ENCODE measurements at regions not wholly inside any gene's neighbourhood (a gene's known extent, or its start where the extent isn't known, plus 50 kb on each side); places are given as distances from the start of the nearest gene placed in this dataset.
"Not testable (repeated sequence)": the region's sequence is repeated elsewhere in the genome, so short reads cannot be mapped to it uniquely, and the experiment has no call there.

DNA sequence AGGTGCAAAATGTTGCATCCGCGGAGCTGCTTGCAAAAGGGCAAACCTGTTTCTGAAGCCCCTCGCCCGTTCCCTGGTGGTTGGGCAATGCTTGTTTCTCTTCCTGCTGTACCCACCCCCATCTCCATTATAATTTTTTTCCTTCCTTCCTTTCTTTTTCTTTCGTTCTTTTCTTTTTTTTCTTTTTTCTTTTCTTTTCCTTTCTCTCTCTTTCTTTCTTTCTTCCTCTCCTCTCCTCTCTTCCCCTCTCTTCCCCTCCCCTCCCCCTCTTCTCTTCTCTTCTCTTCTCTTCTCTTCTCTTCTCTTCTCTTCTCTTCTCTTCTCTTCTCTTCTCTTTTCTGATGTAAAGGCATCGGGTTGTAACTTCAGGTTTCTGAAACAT, 278.2 kb downstream of the GATA3 start:
- in situ Hi-C loops (cut with HindIII; ENCODE audit: low sequenced_read_pairs) = no loop called here

DNA sequence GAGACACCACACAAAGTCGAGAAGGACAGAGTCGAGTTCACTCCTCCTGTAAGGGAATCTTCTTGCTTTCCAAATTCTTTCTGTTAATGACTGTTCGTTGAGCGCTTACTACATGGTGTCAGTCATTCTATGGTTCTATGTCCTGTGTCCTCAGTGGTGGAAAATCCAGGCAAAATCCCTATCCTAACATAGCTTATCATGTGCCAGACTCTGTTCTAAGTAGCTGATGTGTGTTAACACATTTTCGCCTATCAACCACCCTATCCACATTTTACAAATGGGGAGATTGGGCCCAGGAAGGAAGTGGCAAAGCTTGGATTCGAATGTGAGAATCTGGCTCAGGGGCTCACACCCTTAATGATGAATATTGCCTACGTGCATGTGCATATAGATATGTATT, 280.1 kb downstream of the GATA3 start:
- in situ Hi-C loops (cut with HindIII; ENCODE audit: low sequenced_read_pairs) = no loop called here

DNA sequence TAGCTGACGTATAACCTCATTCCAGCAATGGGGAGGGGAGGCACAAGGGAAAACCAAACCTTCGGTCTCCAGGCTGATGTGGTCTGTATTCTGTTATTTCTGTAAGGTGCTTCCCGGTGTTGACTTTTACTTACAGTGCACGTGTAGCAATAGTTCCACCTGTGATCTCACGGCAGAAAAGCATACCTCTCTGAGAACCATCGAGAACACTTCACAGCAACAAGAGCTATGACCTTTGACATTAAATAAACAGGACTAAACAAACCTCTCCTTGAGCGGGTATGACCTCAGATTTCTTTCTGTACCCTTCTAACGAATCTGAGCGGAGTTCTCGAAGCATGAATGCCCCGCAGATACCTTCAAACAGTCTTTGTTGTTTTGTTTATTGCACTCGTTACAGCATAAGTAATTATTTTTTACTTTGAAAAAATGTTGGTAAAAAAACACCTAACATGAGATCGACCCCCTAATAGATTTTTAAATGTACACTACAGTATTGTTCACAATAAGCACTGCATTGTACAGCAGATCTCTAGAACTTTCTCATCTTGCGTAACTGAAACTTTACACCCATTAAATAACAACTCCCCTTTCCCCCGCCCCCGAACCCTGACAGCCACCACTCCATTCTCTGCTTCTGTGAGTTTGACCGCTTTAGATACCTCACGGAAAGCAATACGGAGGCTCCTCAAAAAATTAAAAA, 282.3 kb downstream of the GATA3 start:
- in situ Hi-C loops (cut with HindIII; ENCODE audit: low sequenced_read_pairs) = no loop called here

- in situ Hi-C loops (cut with HindIII; ENCODE audit: low sequenced_read_pairs) = no loop called here
Observed at GRCh38 chr10:8337332-8337651, 282.8 kb downstream of the GATA3 start.

- in situ Hi-C loops (cut with HindIII; ENCODE audit: low sequenced_read_pairs) = no loop called here
Observed at GRCh38 chr10:8338177-8338766, 283.8 kb downstream of the GATA3 start.

DNA sequence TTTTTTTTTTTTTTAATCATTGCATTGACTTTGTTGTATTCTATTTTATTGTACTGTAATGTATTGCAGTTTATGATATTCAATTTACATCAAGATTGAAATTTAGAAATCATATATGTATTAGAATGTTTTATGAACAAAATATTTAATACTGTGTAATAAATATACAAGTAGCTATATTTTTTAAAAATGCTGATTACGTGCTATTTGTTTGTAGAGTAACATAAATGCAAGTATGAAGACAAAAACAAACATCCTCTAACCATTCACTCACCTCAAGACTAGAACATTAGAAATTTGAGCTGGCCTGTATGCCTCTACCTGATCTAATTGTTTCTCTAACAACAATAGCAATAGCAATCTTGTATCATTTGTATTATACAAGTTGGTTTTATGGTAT, 290.3 kb downstream of the GATA3 start:
- in situ Hi-C loops (cut with HindIII; ENCODE audit: low sequenced_read_pairs) = no loop called here

GRCh38 chr10:8346861-8347260, 292.4 kb downstream of the GATA3 start:
- in situ Hi-C loops (cut with HindIII; ENCODE audit: low sequenced_read_pairs) = no loop called here

DNA sequence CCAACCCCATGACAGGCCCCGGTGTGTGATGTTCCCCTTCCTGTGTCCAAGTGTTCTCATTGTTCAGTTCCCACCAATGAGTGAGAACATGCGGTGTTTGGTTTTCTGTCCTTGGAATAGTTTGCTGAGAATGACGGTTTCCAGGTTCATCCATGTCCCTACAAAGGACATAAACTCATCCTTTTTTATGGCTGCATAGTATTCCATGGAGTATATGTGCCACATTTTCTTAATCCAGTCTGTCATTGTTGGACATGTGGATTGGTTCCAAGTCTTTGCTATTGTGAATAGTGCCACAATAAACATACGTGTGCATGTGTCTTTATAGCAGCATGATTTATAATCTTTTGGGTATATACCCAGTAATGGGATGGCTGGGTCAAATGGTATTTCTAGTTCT, 293.1 kb downstream of the GATA3 start:
- in situ Hi-C loops (cut with HindIII; ENCODE audit: low sequenced_read_pairs) = not testable (repeated sequence)

DNA sequence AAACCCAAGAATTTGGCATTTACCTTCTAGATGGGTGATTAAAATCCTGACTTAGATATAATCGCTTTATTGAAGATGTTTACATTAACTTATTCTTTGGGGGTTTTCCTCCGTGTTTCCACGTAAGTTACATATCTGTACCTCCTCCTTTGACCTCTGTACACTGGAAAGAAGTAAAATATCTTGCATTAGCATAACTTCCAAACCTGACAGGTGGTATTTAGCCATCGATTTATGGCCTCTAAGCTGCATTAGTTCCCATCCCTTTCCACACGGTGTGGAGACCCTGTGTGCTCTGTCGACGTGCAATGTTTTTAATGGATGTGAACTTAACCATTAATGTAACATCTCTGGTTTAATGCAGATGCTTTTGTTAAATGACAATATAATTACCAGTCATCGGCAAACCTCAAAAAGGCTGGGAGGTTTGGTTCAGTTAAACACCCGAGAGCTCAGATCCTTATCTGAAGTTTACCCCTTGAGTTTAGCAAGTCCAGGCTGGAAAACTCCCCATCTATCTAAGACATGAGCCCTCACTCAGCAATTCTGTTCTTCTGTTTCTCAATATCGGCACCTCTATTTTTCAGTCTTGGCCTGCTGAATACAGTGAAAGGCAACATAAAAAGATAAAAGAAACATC, 295.2 kb downstream of the GATA3 start:
- in situ Hi-C loops (cut with HindIII; ENCODE audit: low sequenced_read_pairs) = no loop called here

GRCh38 chr10:8350250-8350967, 295.9 kb downstream of the GATA3 start:
- in situ Hi-C loops (cut with HindIII; ENCODE audit: low sequenced_read_pairs) = no loop called here

- in situ Hi-C loops (cut with HindIII; ENCODE audit: low sequenced_read_pairs) = no loop called here
Observed at GRCh38 chr10:8352171-8353075, 297.9 kb downstream of the GATA3 start.

GRCh38 chr10:8356283-8356682, 301.8 kb downstream of the GATA3 start:
- in situ Hi-C loops (cut with HindIII; ENCODE audit: low sequenced_read_pairs) = no loop called here

DNA sequence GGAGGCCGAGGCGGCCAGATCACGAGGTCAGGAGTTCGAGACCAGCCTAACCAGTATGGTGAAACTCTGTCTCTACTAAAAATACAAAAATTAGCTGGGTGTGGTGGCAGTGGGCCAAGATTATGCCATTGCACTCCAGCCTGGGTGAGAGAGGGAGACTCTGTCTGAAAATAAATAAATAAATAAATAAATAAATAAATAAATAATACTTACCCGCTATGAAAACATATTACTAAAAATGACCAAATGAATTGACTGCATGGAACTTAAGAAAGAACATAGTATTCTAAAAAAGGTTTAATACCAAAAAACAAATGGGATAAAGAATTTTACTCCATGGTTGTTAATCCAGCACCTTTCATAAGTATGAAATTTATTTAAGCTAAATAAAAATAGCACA, 305.0 kb downstream of the GATA3 start:
- in situ Hi-C loops (cut with HindIII; ENCODE audit: low sequenced_read_pairs) = no loop called here

GRCh38 chr10:8360365-8360764, 305.9 kb downstream of the GATA3 start:
- in situ Hi-C loops (cut with HindIII; ENCODE audit: low sequenced_read_pairs) = no loop called here

DNA sequence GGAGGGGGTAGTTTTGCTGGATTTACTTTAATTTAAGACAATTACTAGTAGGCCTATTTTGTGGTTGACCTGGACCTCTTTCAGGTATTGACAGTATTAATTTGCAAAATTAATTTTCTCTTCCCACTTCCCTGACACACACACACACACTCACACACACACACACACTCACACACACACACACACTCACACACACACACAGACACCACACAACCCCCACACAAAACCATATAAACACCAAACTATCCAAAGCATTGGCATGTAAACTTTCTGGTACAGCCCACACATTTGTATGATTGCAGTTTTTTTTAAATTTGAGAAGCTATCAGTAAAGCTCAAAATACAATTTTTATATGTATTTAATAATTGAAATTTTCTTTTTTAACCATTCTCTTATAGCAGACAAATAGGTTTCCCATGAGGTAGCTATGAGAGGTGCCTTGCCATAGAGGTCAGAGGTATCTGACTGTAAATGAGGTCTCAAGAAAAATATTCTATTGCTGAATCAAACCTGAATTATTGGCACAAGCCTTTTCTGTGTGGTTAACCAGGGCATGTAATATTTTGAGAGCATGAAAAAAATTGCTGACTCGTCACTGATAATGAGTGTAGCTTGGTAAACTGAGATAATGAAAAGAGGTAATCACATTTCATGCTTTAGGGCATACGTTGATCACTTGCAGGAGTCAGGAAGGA, 306.5 kb downstream of the GATA3 start:
- in situ Hi-C loops (cut with HindIII; ENCODE audit: low sequenced_read_pairs) = no loop called here

DNA sequence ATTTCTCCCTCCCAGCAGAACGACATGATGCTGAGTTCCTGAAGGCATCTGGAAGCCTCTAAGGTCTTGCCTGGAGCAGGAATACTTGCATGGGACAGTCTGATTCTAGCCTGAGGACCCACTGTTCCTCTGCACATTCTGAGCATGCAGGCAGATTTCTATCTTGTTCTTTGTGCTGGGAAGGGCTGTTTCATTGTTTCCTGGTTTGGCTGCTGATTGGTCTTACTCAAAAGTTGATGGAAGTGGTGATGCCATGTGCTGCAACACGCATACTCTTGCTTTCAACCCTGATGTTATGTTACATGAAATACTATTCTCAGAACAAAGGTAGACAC, 307.0 kb downstream of the GATA3 start:
- in situ Hi-C loops (cut with HindIII; ENCODE audit: low sequenced_read_pairs) = no loop called here

DNA sequence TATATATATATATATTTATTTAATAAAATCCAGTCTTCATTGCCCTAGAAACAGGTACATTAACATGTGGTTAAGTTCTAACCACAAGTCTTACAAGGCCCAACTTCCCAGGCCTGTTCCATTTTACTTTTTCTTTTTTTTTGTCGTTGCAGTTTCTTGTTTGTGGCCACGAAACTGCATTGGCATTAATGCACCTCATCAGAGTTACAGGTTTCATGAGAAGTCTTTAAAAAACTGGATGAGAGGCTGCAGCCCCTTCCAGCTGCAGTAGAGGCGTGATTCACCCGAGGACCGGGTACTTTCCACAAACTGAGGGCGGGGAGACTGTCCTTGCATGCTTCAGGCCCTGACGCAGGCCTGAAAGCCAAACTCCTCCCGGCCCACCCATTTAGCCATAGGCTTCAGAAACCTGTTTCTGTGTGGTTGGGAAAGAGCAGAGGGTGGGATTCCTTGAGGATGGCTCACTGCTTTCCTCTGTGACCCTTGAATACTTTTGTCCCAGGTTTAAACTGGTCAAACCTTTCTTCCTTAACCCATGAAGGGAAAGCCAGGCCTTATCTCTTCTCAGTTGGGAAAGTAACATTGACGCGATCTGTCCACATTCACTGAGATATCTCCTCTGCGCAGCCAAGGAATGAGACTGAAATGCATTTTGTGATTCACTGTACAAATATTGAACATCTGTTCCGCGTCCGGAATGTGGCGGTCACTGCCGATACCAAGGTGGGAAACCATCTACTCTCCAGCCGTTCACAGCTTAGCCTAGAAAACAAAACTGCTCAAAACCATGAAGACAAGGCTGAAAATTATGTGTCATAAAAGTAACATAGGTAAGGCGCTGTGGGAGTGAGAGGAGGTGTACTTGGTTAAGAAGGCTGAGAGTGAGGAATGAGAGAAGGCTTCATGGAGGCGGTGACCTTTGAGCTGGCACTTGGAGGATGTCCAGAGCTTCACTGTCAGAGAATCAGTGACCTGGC, 311.7 kb downstream of the GATA3 start:
- in situ Hi-C loops (cut with HindIII; ENCODE audit: low sequenced_read_pairs) = no loop called here

- in situ Hi-C loops (cut with HindIII; ENCODE audit: low sequenced_read_pairs) = not testable (repeated sequence)
Observed at GRCh38 chr10:8367672-8368411, 313.4 kb downstream of the GATA3 start.

DNA sequence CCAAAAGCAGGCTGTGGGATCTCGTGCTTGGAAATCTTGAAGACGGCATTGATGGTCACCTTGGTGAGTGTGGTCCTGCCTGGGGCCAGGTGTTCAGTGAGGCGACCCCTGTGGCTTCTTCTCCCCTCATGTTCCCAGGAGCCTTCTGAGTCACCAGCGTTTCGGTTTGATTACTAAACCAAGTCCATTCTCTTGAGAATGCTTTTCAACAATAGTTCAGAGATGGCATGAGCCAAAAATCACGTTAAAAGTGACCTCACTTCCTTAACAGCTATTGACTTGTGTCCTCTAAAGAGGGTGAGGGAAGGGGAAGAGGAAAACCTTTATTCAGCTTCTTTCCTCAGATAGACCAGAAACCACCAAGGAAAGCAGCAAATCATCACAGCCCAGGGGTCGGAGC, 315.2 kb downstream of the GATA3 start:
- in situ Hi-C loops (cut with HindIII; ENCODE audit: low sequenced_read_pairs) = no loop called here
